OCI-LY1 (cell line): ENCODE measurements at regions not wholly inside any gene's neighbourhood (a gene's known extent, or its start where the extent isn't known, plus 50 kb on each side); places are given as distances from the start of the nearest gene placed in this dataset.

Source experiments
- H2AFZ ChIP-seq: fragments of 200-600 bp; sonication (generic), shearing (Covaris generic); 2 replicates; pipeline ENCODE4 v1.6.0; 2014; ENCODE audit warnings: antibody characterized with exemption, mild to moderate bottlenecking, low read length
- H3F3A ChIP-seq: fragments of 200-600 bp; sonication (generic), shearing (Covaris generic); 2 replicates; pipeline ENCODE4 v1.6.0; 2014; ENCODE audit warnings: mild to moderate bottlenecking, antibody characterized with exemption, low read length, moderate library complexity; ENCODE audit not compliant: insufficient read depth
- H3K27ac ChIP-seq: fragments of 200-600 bp; sonication (generic); 2 replicates; pipeline ENCODE4 v1.5.1; 2014; ENCODE audit warnings: low read length, mixed run types, mild to moderate bottlenecking, low read depth; ENCODE audit not compliant: poor library complexity, severe bottlenecking
- H3K27me3 ChIP-seq: fragments of 200-600 bp; sonication (generic); 2 replicates; pipeline ENCODE4 v1.6.0; 2014; ENCODE audit warnings: antibody characterized with exemption, mild to moderate bottlenecking, low read length, moderate library complexity; ENCODE audit not compliant: insufficient read depth
- H3K36me3 ChIP-seq: fragments of 200-600 bp; sonication (generic); 2 replicates; pipeline ENCODE4 v1.6.1; 2014; ENCODE audit warnings: mild to moderate bottlenecking, antibody characterized with exemption, low read length, moderate library complexity, mixed read lengths; ENCODE audit not compliant: insufficient read depth
- H3K4me1 ChIP-seq: fragments of 200-600 bp; sonication (generic); 2 replicates; pipeline ENCODE4 v1.5.1; 2014; ENCODE audit warnings: mild to moderate bottlenecking, low read length, moderate library complexity; ENCODE audit not compliant: insufficient read depth, severe bottlenecking
- H3K4me2 ChIP-seq: fragments of 200-600 bp; sonication (generic), shearing (Covaris generic); 2 replicates; pipeline ENCODE4 v1.6.1; 2014; ENCODE audit warnings: low read length
- H3K4me3 ChIP-seq: fragments of 200-600 bp; sonication (generic); 2 replicates; pipeline ENCODE4 v1.5.1; 2014; ENCODE audit warnings: low read length, low read depth, mild to moderate bottlenecking, mixed read lengths; ENCODE audit not compliant: poor library complexity, severe bottlenecking
- H3K79me2 ChIP-seq: fragments of 200-600 bp; shearing (Covaris generic); 2 replicates; pipeline ENCODE4 v1.6.1; 2016; ENCODE audit warnings: mixed run types, low read length, mixed read lengths; ENCODE audit not compliant: insufficient read depth
- H3K9ac ChIP-seq: fragments of 200-600 bp; sonication (generic), shearing (Covaris generic); 2 replicates; pipeline ENCODE4 v1.6.1; 2014; ENCODE audit warnings: mild to moderate bottlenecking, low read length, mixed read lengths
- H3K9me2 ChIP-seq: fragments of 200-600 bp; sonication (generic), shearing (Covaris generic); 2 replicates; pipeline ENCODE4 v1.6.1; 2014; ENCODE audit warnings: low read depth, mild to moderate bottlenecking, low read length, mixed read lengths
- H3K9me3 ChIP-seq: fragments of 200-600 bp; shearing (Covaris generic); 2 replicates; pipeline ENCODE4 v1.6.1; 2014; ENCODE audit warnings: low read length, mixed read lengths
- H4K20me1 ChIP-seq: fragments of 200-600 bp; sonication (generic), shearing (Covaris generic); 2 replicates; pipeline ENCODE4 v1.6.0; 2016; ENCODE audit warnings: mild to moderate bottlenecking, low read length; ENCODE audit not compliant: insufficient read depth
- EZH2 ChIP-seq: fragments of 200-600 bp; sonication (generic), shearing (Covaris generic); IDR thresholded peaks from 2 replicates; pipeline ENCODE4 v1.8.0; 2017; ENCODE audit warnings: borderline replicate concordance, mixed run types, mild to moderate bottlenecking, antibody characterized with exemption, low read length, moderate library complexity, mixed read lengths
- TF ChIP-seq, protein P1 (sequence below): fragments of 200-600 bp; sonication (generic), shearing (Covaris generic); IDR thresholded peaks from 2 replicates; pipeline ENCODE4 v1.5.1; 2017; ENCODE audit warnings: mild to moderate bottlenecking, antibody characterized with exemption, low read length, moderate library complexity, mixed read lengths

DNA sequence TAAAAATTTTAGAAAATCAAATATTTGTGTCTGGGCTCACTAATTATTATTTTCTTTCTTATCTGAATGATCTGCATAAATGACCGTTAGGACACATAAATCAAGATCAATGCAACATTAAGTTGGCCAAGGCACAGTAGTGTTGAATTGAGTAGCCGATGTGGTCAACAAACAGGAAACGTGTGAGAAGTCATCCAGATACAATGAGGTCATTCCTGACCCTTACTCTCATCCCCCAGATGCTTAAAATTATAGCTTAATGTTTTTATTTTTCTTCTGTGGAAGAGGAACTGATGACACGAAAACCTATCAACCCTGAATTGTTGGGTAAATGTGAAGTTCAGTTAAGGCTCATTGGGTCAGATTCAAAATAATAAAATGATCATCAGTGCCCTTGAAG is 222.9 kb downstream of the RFC3 start:
- TF ChIP-seq, protein P1, sequence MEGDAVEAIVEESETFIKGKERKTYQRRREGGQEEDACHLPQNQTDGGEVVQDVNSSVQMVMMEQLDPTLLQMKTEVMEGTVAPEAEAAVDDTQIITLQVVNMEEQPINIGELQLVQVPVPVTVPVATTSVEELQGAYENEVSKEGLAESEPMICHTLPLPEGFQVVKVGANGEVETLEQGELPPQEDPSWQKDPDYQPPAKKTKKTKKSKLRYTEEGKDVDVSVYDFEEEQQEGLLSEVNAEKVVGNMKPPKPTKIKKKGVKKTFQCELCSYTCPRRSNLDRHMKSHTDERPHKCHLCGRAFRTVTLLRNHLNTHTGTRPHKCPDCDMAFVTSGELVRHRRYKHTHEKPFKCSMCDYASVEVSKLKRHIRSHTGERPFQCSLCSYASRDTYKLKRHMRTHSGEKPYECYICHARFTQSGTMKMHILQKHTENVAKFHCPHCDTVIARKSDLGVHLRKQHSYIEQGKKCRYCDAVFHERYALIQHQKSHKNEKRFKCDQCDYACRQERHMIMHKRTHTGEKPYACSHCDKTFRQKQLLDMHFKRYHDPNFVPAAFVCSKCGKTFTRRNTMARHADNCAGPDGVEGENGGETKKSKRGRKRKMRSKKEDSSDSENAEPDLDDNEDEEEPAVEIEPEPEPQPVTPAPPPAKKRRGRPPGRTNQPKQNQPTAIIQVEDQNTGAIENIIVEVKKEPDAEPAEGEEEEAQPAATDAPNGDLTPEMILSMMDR = no peak
- no peak for TF ChIP-seq EZH2
- H3F3A ChIP-seq = no peaks in the 10 kb centered on the region
- H3K36me3 ChIP-seq = no peaks in the 10 kb centered on the region
- H3K9ac ChIP-seq = no peak overlapping the region
- no peaks in the 10 kb centered on the region for H3K27me3 ChIP-seq
- H4K20me1 ChIP-seq = no peaks in the 10 kb centered on the region
- H3K27ac ChIP-seq = no peak overlapping the region
- no peaks in the 10 kb centered on the region for H3K9me2 ChIP-seq
- no peaks in the 10 kb centered on the region for H3K79me2 ChIP-seq
- H2AFZ ChIP-seq = no peak overlapping the region
- H3K4me3 ChIP-seq = no peak overlapping the region
- H3K4me1 ChIP-seq = peaks cover 41% of the 10 kb centered on the region
- H3K4me2 ChIP-seq = no peak overlapping the region
- H3K9me3 ChIP-seq = no peaks in the 10 kb centered on the region

DNA sequence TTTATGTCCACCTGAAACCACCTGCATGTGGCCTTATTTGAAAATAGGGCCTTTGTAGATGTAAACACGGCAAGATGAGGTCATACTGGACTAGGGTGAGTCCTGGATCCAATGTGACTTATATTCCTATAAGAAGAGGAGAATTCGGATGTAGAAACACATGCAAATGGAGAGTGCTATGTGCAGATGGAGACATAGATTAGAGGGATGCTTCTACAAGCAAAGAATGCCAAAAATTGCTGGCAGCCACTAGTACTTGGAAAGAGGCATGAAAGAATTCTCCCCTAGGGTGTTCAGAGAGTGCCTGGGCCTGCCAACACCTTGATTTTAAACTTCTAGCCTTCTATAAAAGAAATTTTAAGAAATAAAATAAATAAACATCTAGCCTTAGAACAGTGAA is 226.1 kb downstream of the RFC3 start:
- Histone ChIP-seq H3K4me3 (no peak overlapping the region), H4K20me1 (no peaks in the 10 kb centered on the region), H3K4me1 (peaks cover 35% of the 10 kb centered on the region), H3K27me3 (no peaks in the 10 kb centered on the region), H3K27ac (no peak overlapping the region), H3K4me2 (no peak overlapping the region), H3K9me2 (no peaks in the 10 kb centered on the region), H3K9me3 (no peaks in the 10 kb centered on the region), H3K79me2 (no peaks in the 10 kb centered on the region), H3K36me3 (no peaks in the 10 kb centered on the region), H2AFZ (no peak overlapping the region), H3K9ac (no peak overlapping the region), H3F3A (no peaks in the 10 kb centered on the region)
- TF ChIP-seq, protein P1 = no peak
- no peak for TF ChIP-seq EZH2

DNA sequence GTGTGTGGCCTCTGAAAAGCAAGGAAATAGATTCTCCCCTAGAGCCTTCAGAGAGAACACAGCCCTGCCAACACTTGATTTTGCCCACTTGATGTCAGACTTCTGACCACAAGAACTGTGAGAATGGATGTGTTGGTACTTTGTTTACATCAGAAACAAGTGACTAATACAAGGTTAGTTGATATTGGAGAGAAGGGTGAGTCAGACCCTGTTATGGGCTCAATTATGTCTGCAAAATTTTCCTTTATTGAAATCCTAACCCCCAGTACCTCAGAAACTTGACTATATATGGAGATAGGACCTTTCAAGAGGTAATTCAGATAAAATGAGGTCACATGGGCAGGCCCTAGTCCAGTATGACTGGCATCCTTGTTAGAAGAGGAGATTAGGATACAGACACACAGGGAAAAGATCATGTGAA is 226.7 kb downstream of the RFC3 start:
- Histone ChIP-seq H4K20me1 (no peaks in the 10 kb centered on the region), H3K4me2 (no peak overlapping the region), H3K36me3 (no peaks in the 10 kb centered on the region), H3K27me3 (no peaks in the 10 kb centered on the region), H3K4me3 (no peak overlapping the region), H3K9ac (no peak overlapping the region), H2AFZ (no peak overlapping the region), H3F3A (no peaks in the 10 kb centered on the region), H3K4me1 (peaks cover 28% of the 10 kb centered on the region), H3K9me3 (no peaks in the 10 kb centered on the region), H3K27ac (no peak overlapping the region), H3K9me2 (no peaks in the 10 kb centered on the region), H3K79me2 (no peaks in the 10 kb centered on the region)
- TF ChIP-seq, protein P1 = no peak
- TF ChIP-seq EZH2 = no peak
